HepG2 (cell line): ENCODE measurements at regions not wholly inside any gene's neighbourhood (a gene's known extent, or its start where the extent isn't known, plus 50 kb on each side); places are given as distances from the start of the nearest gene placed in this dataset.
A peak's percentile ranks its signal among the peaks of the same experiment; 100 is the strongest.

ENCODE experiments used
- BCL6 ChIP-seq: IDR thresholded peaks from 2 replicates; pipeline ENCODE4 v1.6.1; 2016; ENCODE audit warnings: missing genetic modification reagents, missing compliant biosample characterization
- CBFB ChIP-seq: sonication (generic); formaldehyde crosslinking; IDR thresholded peaks from 2 replicates; pipeline ENCODE4 v1.4.0; 2020; ENCODE audit warnings: missing genetic modification reagents
- ERF ChIP-seq: IDR thresholded peaks from 2 replicates; pipeline ENCODE4 v1.6.1; 2018; ENCODE audit warnings: missing biosample characterization, missing genetic modification reagents
- FIP1L1 ChIP-seq: fragments of 200-400 bp; formaldehyde crosslinking; IDR thresholded peaks from 2 replicates; pipeline ENCODE4 v1.6.1; 2018; ENCODE audit warnings: low read depth, mild to moderate bottlenecking, low read length, moderate library complexity, borderline replicate concordance; ENCODE audit not compliant: insufficient read depth
- GTF3A ChIP-seq: sonication (generic); formaldehyde crosslinking; conservative IDR thresholded peaks from 2 replicates; pipeline ENCODE4 v1.4.0; 2020; ENCODE audit warnings: mild to moderate bottlenecking, missing genetic modification reagents
- HMGXB3 ChIP-seq: sonication (generic); formaldehyde crosslinking; IDR thresholded peaks from 2 replicates; pipeline ENCODE4 v1.4.0; 2020; ENCODE audit warnings: missing genetic modification reagents, borderline replicate concordance
- HNF4G ChIP-seq, 2 experiments: sonication (generic) in 1 of 2; formaldehyde crosslinking in 1 of 2; IDR thresholded peaks; 2 replicates each; pipeline versions ENCODE4 v1.4.0 to v1.6.1; 2011 to 2020; ENCODE audit warnings: borderline replicate concordance in 2 of 2, low read depth in 2 of 2, mild to moderate bottlenecking in 2 of 2, low read length in 1 of 2, missing genetic modification reagents in 1 of 2, moderate library complexity in 1 of 2
- NCOA2 ChIP-seq: sonication (generic); formaldehyde crosslinking; IDR thresholded peaks from 2 replicates; pipeline ENCODE4 v1.8.0; 2022; ENCODE audit warnings: inconsistent platforms
- NFYB ChIP-seq: sonication (generic); formaldehyde crosslinking; IDR thresholded peaks from 2 replicates; pipeline ENCODE4 v1.4.0; 2020; ENCODE audit warnings: missing genetic modification reagents
- REST ChIP-seq, 2 experiments: IDR thresholded peaks; 2 replicates each; pipeline ENCODE4 v1.6.1; 2011 to 2012; ENCODE audit warnings: low read length in 2 of 2, borderline replicate concordance in 1 of 2, low read depth in 1 of 2, mild to moderate bottlenecking in 1 of 2, moderate library complexity in 1 of 2
- SKI ChIP-seq: fragments of 450-650 bp; IDR thresholded peaks from one replicate; pipeline ENCODE4 v1.6.1; 2018; ENCODE audit warnings: mild to moderate bottlenecking; ENCODE audit not compliant: partially characterized antibody
- SMAD3 ChIP-seq: sonication (generic); formaldehyde crosslinking; IDR thresholded peaks from 2 replicates; pipeline ENCODE4 v1.4.0; 2020; ENCODE audit warnings: missing genetic modification reagents
- SNAPC2 ChIP-seq: sonication (generic); formaldehyde crosslinking; IDR thresholded peaks from 2 replicates; pipeline ENCODE4 v1.8.1; 2022; ENCODE audit warnings: mild to moderate bottlenecking, missing genetic modification reagents
- SP4 ChIP-seq: sonication (generic); formaldehyde crosslinking; IDR thresholded peaks from 2 replicates; pipeline ENCODE4 v1.8.1; 2023; ENCODE audit warnings: mild to moderate bottlenecking, missing genetic modification reagents
- SRSF4 ChIP-seq: fragments of 200-400 bp; formaldehyde crosslinking; IDR thresholded peaks from one replicate; pipeline ENCODE4 v1.6.1; 2018; ENCODE audit warnings: mild to moderate bottlenecking, low read depth, low read length, moderate library complexity; ENCODE audit not compliant: poor library complexity, severe bottlenecking
- ZMAT3 ChIP-seq: sonication (generic); formaldehyde crosslinking; conservative IDR thresholded peaks from 2 replicates; pipeline ENCODE4 v1.7.0; 2021; ENCODE audit warnings: missing genetic modification reagents
- ZNF124 ChIP-seq: sonication (generic); formaldehyde crosslinking; IDR thresholded peaks from 2 replicates; pipeline ENCODE4 v1.4.0; 2020; ENCODE audit warnings: missing genetic modification reagents
- ZNF20 ChIP-seq: sonication (generic); formaldehyde crosslinking; IDR thresholded peaks from 2 replicates; pipeline ENCODE4 v1.4.0; 2020; ENCODE audit warnings: mild to moderate bottlenecking, moderate library complexity, missing genetic modification reagents
- ZNF652 ChIP-seq: IDR thresholded peaks from 2 replicates; pipeline ENCODE4 v1.6.1; 2016; ENCODE audit warnings: low read depth, borderline replicate concordance
- ZNF766 ChIP-seq: sonication (generic); formaldehyde crosslinking; IDR thresholded peaks from 2 replicates; pipeline ENCODE4 v1.5.0; 2020; ENCODE audit warnings: missing genetic modification reagents, borderline replicate concordance
- ZNF768 ChIP-seq: sonication (generic); formaldehyde crosslinking; IDR thresholded peaks from 2 replicates; pipeline ENCODE4 v1.4.0; 2020; ENCODE audit warnings: missing genetic modification reagents
- TF ChIP-seq, protein P1 (sequence below): sonication (generic); formaldehyde crosslinking; IDR thresholded peaks from 2 replicates; pipeline ENCODE4 v1.4.0; 2020; ENCODE audit warnings: low read depth, mild to moderate bottlenecking, missing genetic modification reagents

DNA sequence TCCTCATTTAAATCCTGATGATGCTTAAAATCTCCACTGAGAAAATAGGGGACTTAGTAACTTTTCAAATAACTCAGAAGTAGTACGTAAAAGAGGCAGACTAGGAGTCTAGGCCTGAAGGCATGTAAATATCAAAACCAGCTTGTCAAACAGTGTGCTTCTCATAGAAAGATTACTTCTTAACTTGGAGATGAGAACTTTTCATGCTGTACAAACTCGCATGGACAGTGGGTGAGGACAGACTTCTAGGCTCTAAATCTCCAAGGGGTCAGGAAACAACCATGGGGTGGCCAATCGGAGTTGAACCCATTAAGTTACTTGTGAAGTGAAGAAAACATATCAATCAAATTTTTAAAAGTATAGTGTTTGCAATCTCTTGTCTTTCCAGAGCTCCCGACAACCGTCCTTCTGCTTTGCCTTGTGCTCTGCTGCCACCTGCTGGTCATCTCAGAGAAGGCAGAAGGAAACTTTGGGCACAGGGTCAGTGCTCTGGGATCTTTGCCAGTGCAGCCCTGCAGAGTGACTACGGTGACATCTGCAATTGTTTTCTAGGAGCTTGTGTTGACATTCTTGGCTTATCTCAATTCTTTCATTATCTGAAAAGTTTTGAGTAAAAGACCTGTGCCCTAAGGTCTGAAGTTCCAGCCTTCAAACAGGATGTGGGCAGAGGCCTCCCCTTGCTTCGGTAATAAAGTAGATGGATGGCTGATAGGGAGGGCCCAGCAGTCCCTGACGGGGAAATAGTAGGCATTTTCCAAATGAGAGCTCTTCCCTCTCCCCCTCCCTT lies 105.1 kb upstream of the PDE4B start (continued):
- no peak for TF ChIP-seq SNAPC2 (CRISPR knock-in tag)
- TF ChIP-seq ZNF652 (CRISPR knock-in tag) = no peak
- TF ChIP-seq FIP1L1 = no peak
- peak; percentile 23 for TF ChIP-seq SKI
- TF ChIP-seq ZNF768 = no peak
- TF ChIP-seq NCOA2 (CRISPR knock-in tag) = peak; percentile 86
- TF ChIP-seq HMGXB3 (CRISPR knock-in tag) = no peak
- no peak for TF ChIP-seq ZNF766 (CRISPR knock-in tag)
- peak; percentile 77 for TF ChIP-seq HNF4G (IDR thresholded peaks at IDR 0.05; ENCODE audit: borderline replicate concordance, low read depth, low read length)
- no peak for TF ChIP-seq HNF4G (CRISPR knock-in tag; IDR thresholded peaks at IDR 0.05; ENCODE audit: borderline replicate concordance, low read depth)
- TF ChIP-seq SP4 = no peak
- no peak for TF ChIP-seq SMAD3
- TF ChIP-seq SRSF4 = no peak
- no peak; the same call in 1 of the 2 replicates for TF ChIP-seq ZNF124 (CRISPR knock-in tag)
- peak; percentile 97 for TF ChIP-seq CBFB (CRISPR knock-in tag)
- no peak for TF ChIP-seq REST (IDR thresholded peaks at IDR 0.05; ENCODE audit: borderline replicate concordance in 1 of 2, low read depth in 1 of 2, low read length in 2 of 2)
- TF ChIP-seq NFYB (CRISPR knock-in tag) = no peak; the same call in 1 of the 2 replicates
- no peak for TF ChIP-seq ZNF20
- TF ChIP-seq, protein P1, sequence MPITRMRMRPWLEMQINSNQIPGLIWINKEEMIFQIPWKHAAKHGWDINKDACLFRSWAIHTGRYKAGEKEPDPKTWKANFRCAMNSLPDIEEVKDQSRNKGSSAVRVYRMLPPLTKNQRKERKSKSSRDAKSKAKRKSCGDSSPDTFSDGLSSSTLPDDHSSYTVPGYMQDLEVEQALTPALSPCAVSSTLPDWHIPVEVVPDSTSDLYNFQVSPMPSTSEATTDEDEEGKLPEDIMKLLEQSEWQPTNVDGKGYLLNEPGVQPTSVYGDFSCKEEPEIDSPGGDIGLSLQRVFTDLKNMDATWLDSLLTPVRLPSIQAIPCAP (CRISPR knock-in tag) = no peak
- peak; percentile 96 for TF ChIP-seq BCL6 (CRISPR knock-in tag)
- no peak; the same call in 1 of the 2 replicates for TF ChIP-seq ZMAT3 (CRISPR knock-in tag)
- TF ChIP-seq ERF (CRISPR knock-in tag) = no peak; the same call in 1 of the 2 replicates
- TF ChIP-seq GTF3A (CRISPR knock-in tag) = no peak
